ENCODE measurements at regions not wholly inside any gene's neighbourhood (a gene's known extent, or its start where the extent isn't known, plus 50 kb on each side); places are given as distances from the start of the nearest gene placed in this dataset.

- H3K4me3 ChIP-seq (ENCODE audit: low read depth, low read length), result no peak overlapping the region
- no peak for TF ChIP-seq CTCF (IDR thresholded peaks at IDR 0.05; ENCODE audit: borderline replicate concordance, insufficient read depth, low read depth, low read length)
These were observed 132.4 kb upstream of the ZP4 start for GRCh38 chr1:238023137-238023536.

- TF ChIP-seq CTCF (IDR thresholded peaks at IDR 0.05; ENCODE audit: borderline replicate concordance, insufficient read depth, low read depth, low read length), result no peak
- no peak overlapping the region for H3K4me3 ChIP-seq (ENCODE audit: low read depth, low read length)
These were observed 127.5 kb upstream of the ZP4 start for GRCh38 chr1:238018214-238018613.

GRCh38 chr1:238006779-238007178 lies 116.1 kb upstream of the ZP4 start:
- no peak overlapping the region for H3K4me3 ChIP-seq (ENCODE audit: low read depth, low read length)
- no peak for TF ChIP-seq CTCF (IDR thresholded peaks at IDR 0.05; ENCODE audit: borderline replicate concordance, insufficient read depth, low read depth, low read length)

- TF ChIP-seq CTCF (IDR thresholded peaks at IDR 0.05; ENCODE audit: borderline replicate concordance, insufficient read depth, low read depth, low read length), result no peak
- no peak overlapping the region for H3K4me3 ChIP-seq (ENCODE audit: low read depth, low read length)
These were observed 114.4 kb upstream of the ZP4 start for GRCh38 chr1:238005116-238005515.

- TF ChIP-seq CTCF (IDR thresholded peaks at IDR 0.05; ENCODE audit: borderline replicate concordance, insufficient read depth, low read depth, low read length), result no peak
- H3K4me3 ChIP-seq (ENCODE audit: low read depth, low read length), result no peak overlapping the region
These were observed 111.1 kb upstream of the ZP4 start for GRCh38 chr1:238001818-238002217.

- no peak for TF ChIP-seq CTCF (IDR thresholded peaks at IDR 0.05; ENCODE audit: borderline replicate concordance, insufficient read depth, low read depth, low read length)
- H3K4me3 ChIP-seq (ENCODE audit: low read depth, low read length), result no peak overlapping the region
These were observed 108.8 kb upstream of the ZP4 start for GRCh38 chr1:237999426-238000052.

- TF ChIP-seq CTCF (IDR thresholded peaks at IDR 0.05; ENCODE audit: borderline replicate concordance, insufficient read depth, low read depth, low read length), result no peak
- no peak overlapping the region for H3K4me3 ChIP-seq (ENCODE audit: low read depth, low read length)
These were observed 107.9 kb upstream of the ZP4 start for GRCh38 chr1:237998581-237998980.

Measured in GM12875 (cell line).